Chondrocyte (in vitro differentiated cells): ENCODE measurements at regions not wholly inside any gene's neighbourhood (a gene's known extent, or its start where the extent isn't known, plus 50 kb on each side); places are given as distances from the start of the nearest gene placed in this dataset.

Experiments used
- DNase-seq: peaks from one replicate; pipeline ENCODE4 v3.0.0; 2021; ENCODE audit warnings: mixed read lengths, low spot score
- H3K27ac Mint-ChIP-seq: one replicate; pipeline ENCODE4 v1.8.0; 2021; ENCODE audit warnings: mild to moderate bottlenecking, moderate library complexity, mixed read lengths; ENCODE audit not compliant: unreplicated experiment
- H3K27me3 Mint-ChIP-seq: 2 replicates; pipeline ENCODE4 v1.8.0; 2021; ENCODE audit warnings: low read depth, mixed read lengths
- H3K36me3 Mint-ChIP-seq: 2 replicates; pipeline ENCODE4 v1.8.0; 2021; ENCODE audit warnings: low read depth, mixed read lengths
- H3K4me1 Mint-ChIP-seq: 2 replicates; pipeline ENCODE4 v1.8.0; 2021; ENCODE audit warnings: low read depth, mild to moderate bottlenecking, mixed read lengths
- H3K4me3 Mint-ChIP-seq: one replicate; pipeline ENCODE4 v1.8.0; 2021; ENCODE audit warnings: mild to moderate bottlenecking, moderate library complexity, mixed read lengths; ENCODE audit not compliant: unreplicated experiment
- H3K9me3 Mint-ChIP-seq: 2 replicates; pipeline ENCODE4 v1.8.0; 2021; ENCODE audit warnings: low read depth, mixed read lengths
- CTCF ChIP-seq: fragments of 200-600 bp; sonication (generic); IDR thresholded peaks from 2 replicates; pipeline ENCODE4 v1.5.0; 2021; ENCODE audit warnings: antibody characterized with exemption, mild to moderate bottlenecking, moderate library complexity

DNA sequence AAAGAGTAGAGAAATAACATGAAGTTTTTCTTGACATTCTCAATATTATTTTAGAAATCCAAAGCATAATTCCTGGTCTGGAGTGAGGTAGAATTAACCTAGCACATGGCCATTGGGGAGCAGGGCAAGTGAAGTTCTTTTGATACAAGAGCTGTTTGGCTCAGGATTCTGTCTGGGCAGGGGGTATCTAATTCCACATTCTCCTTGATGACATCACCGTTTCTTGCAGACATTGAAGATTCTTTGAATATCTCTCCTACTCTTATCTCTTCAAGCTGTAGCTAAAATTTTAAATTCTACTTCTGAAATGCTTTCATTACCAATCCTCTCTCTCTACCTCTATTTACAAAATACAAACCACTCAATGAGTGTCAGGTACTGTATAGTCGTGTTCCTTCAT, 138.2 kb upstream of the TENM4 start:
- Mint-ChIP-seq H3K9me3 (no peaks in the 10 kb centered on the region), H3K27ac (no peak overlapping the region), H3K27me3 (peaks cover 17% of the 10 kb centered on the region), H3K4me1 (no peaks in the 10 kb centered on the region), H3K36me3 (no peaks in the 10 kb centered on the region), H3K4me3 (no peak overlapping the region)
- TF ChIP-seq CTCF, result no peak
- DNase-seq, result no peak

GRCh38 chr11:79578116-79578515, 137.3 kb upstream of the TENM4 start:
- no peak for TF ChIP-seq CTCF
- Mint-ChIP-seq H3K4me3 (no peak overlapping the region), H3K27me3 (peaks cover 21% of the 10 kb centered on the region), H3K9me3 (no peaks in the 10 kb centered on the region), H3K4me1 (no peaks in the 10 kb centered on the region), H3K36me3 (no peaks in the 10 kb centered on the region), H3K27ac (no peak overlapping the region)
- no peak for DNase-seq

- H3K36me3 Mint-ChIP-seq, result no peaks in the 10 kb centered on the region
- H3K4me3 Mint-ChIP-seq, result no peak overlapping the region
- H3K27ac Mint-ChIP-seq, result no peak overlapping the region
- no peaks in the 10 kb centered on the region for H3K9me3 Mint-ChIP-seq
- no peaks in the 10 kb centered on the region for H3K4me1 Mint-ChIP-seq
- peaks cover 22% of the 10 kb centered on the region for H3K27me3 Mint-ChIP-seq
- no peak for DNase-seq
- no peak for TF ChIP-seq CTCF
Observed at GRCh38 chr11:79575701-79576100, 134.9 kb upstream of the TENM4 start.

GRCh38 chr11:79570104-79570503, 129.3 kb upstream of the TENM4 start:
- Mint-ChIP-seq H3K4me3 (no peak overlapping the region), H3K27ac (no peak overlapping the region), H3K27me3 (peaks cover 20% of the 10 kb centered on the region), H3K36me3 (no peaks in the 10 kb centered on the region), H3K9me3 (peaks cover 7% of the 10 kb centered on the region), H3K4me1 (no peaks in the 10 kb centered on the region)
- no peak for DNase-seq
- TF ChIP-seq CTCF, result no peak

DNA sequence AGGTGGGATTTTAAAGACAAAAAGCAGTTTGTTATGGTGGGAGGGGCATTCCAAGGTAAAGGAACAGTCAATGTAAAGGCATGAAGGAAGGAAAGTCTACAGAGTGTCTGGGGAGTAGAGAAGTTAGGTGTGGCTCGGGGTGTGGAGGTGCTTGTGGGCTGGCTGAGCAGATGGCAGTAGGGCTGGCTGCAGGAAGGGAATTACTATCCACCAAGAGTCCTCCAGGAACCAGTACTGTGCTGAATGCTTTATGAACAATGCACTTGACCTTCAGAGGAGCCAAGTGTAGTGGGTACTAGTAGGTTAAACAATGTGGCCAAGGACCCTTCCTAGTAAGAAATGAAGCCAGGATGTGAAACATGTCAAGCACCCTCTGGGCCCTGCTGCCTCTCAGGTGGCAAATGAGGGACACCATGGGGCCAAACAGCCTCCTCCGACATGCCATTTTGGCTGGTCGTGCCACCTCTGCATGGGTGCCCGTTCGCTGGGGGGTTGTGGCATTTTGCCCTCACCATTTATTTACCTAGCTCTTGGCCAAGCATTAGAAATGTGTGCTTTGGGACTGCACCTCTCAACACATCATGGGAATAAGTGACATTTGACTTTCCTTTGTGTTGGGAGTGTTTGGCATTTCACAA, 123.6 kb upstream of the TENM4 start:
- H3K4me3 Mint-ChIP-seq, result no peak overlapping the region
- no peak for DNase-seq
- H3K9me3 Mint-ChIP-seq, result peaks cover 4% of the 10 kb centered on the region
- H3K4me1 Mint-ChIP-seq, result no peaks in the 10 kb centered on the region
- TF ChIP-seq CTCF, result no peak
- no peaks in the 10 kb centered on the region for H3K36me3 Mint-ChIP-seq
- no peak overlapping the region for H3K27ac Mint-ChIP-seq
- H3K27me3 Mint-ChIP-seq, result peaks cover 20% of the 10 kb centered on the region
